Peyer's patch (tissue), 4 donors: ENCODE measurements at regions not wholly inside any gene's neighbourhood (a gene's known extent, or its start where the extent isn't known, plus 50 kb on each side); places are given as distances from the start of the nearest gene placed in this dataset.

Experiments
- CTCF ChIP-seq, 6 experiments: fragments of 450-650 bp in 4 of 6; fragments of 200-600 bp in 2 of 6; sonication (generic) in 1 of 6; IDR thresholded peaks; one replicate each; pipeline ENCODE4 v1.5.1; 2017 to 2019; ENCODE audit warnings: antibody characterized with exemption in 6 of 6, mild to moderate bottlenecking in 3 of 6, moderate library complexity in 1 of 6
- POLR2A ChIP-seq, 2 donors: fragments of 450-650 bp; IDR thresholded peaks; one replicate each; pipeline ENCODE4 v1.5.1; 2017; ENCODE audit warnings: antibody characterized with exemption in 2 of 2, mild to moderate bottlenecking in 2 of 2, moderate library complexity in 2 of 2

DNA sequence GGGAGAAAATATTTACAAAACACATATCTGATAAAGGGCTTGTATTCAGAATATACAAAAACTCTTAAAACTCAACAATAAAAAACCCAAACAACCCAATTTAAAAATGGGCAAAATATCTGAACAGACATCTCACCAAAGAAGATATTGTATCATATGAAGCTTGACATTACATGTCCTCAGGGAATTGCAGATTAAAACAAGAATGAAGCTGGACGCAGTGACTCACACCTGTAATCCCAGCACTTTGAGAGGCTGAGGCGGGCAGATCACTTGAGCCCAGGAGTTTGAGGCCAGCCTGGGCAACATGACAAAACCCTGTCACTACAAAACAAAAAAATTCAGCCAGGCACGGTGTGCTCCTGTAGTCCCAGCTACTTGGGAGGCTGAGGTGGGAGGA is 135.4 kb upstream of the AKIRIN2 start:
- TF ChIP-seq CTCF (IDR thresholded peaks at IDR 0.05): no peak
- TF ChIP-seq POLR2A (IDR thresholded peaks at IDR 0.05): no peak
